GM19035 (cell line): ENCODE measurements at regions not wholly inside any gene's neighbourhood (a gene's known extent, or its start where the extent isn't known, plus 50 kb on each side); places are given as distances from the start of the nearest gene placed in this dataset.
"Not testable (repeated sequence)": the region's sequence is repeated elsewhere in the genome, so short reads cannot be mapped to it uniquely, and the experiment has no call there.

Experiments
- ATAC-seq: cut with Tn5 transposase; IDR thresholded peaks from one replicate; pipeline ENCODE4 v1.9.1; 2021; ENCODE audit not compliant: unreplicated experiment

DNA sequence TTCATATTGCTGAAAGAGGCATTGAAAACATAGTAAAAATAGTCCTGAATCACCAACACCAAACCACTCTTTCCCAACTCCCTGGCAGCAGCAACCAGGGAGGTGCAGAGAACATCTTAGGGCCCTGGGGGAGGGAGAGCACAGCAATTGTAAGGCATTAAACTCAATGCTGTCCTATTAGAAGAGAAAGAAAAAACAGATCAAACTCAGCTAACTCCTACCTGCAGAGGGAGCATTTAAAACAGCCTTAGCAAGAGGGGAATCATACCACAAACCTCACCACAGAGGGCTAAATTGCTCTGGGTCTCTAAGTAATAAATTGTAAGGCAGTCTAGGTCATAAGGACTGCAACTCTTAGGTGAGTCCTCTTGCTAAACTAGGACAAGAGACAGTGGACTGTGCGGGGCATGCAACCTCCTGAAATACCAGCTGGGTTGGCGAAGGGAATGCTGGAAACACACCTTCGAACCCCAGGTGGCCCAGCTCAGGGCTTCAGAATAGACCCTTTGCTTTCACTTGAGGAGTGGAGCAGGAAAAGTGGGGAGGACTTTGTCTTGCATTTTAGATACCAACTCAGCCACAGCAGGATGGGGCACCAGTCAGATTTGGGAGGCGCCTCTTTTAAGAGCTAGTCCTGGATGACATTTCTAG lies 697.1 kb upstream of the FAT3 start:
- ATAC-seq, result no peak

GRCh38 chr11:91513734-91514133 lies 710.9 kb upstream of the FAT3 start:
- no peak for ATAC-seq

- ATAC-seq, result no peak
Measured at GRCh38 chr11:91497847-91498246, 726.8 kb upstream of the FAT3 start.

GRCh38 chr11:91495837-91496236 lies 728.8 kb upstream of the FAT3 start:
- ATAC-seq, result no peak

GRCh38 chr11:91489989-91490388 lies 734.6 kb upstream of the FAT3 start:
- ATAC-seq, result no peak

DNA sequence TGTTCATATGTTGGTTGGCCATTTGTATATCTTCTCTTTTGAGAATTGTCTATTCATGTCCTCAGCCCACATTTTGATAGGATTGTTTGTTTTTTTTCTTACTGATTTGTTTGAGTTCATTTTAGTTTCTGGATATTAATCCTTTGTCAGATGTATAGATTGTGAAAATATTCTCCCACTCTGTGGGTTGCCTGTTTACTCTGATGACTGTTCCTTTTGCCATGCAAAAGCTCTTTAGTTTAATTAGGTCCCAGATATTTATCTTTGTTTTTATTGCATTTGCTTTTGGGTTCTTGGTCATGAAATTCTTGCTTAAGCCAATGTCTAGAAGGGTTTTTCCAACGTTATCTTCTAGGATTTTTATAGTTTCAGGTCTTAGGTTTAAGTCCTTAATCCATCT lies 740.7 kb upstream of the FAT3 start:
- not testable (repeated sequence) for ATAC-seq

DNA sequence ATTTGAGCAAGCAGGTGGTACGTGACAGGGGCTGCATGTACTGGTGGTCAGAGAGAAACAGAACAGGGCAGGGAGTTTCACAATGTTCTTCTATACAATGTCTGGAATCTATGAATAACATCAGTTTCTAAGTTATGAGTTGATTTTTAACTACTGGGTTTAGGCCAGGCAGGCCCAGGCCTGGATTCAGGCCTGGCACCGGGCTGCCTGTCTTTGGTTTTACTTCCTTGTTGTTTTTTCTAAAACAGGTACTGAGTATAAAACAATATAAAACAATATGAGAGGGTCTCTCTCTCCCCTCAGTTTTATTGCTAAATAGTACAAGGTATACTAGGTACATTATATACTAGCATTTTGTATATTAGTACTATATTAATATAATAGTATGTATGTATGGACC lies 742.7 kb upstream of the FAT3 start:
- ATAC-seq, result not testable (repeated sequence)

DNA sequence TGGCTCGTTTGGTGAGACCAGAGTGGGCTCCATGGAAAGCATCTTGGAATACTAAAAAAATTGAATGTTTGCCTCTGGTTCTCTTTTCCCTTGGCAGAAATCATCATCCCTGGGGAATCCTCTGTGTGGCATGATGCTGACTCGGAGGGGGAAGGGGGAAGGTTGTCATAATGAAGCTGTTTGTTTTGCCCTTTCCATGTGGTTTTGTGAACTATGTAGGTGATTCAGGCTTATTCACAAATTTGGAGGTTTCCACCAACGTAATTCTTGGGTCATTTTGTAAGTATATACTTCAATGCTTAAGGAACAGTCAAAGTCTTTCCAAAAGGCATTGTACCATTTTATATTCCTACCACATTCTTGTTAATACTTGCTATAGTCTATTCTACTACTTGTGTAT lies 754.0 kb upstream of the FAT3 start:
- ATAC-seq, result no peak

DNA sequence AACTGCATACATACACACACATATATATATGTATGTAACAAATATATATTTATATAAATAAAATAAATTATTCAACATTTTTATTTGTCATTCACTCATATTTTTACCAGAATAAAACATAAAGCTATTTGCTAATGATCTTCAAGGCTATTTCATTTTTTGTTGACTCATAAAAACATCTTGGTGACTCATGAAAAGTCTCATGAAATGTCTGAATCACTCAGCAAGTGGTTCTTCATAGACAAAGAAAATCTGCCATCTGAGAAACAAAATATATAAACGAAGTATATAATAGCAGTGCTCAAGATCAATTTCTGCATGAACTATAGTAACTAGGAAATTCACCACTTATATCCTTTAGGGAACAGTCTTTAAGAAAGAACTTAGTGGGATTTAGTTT lies 764.8 kb upstream of the FAT3 start:
- no peak for ATAC-seq

DNA sequence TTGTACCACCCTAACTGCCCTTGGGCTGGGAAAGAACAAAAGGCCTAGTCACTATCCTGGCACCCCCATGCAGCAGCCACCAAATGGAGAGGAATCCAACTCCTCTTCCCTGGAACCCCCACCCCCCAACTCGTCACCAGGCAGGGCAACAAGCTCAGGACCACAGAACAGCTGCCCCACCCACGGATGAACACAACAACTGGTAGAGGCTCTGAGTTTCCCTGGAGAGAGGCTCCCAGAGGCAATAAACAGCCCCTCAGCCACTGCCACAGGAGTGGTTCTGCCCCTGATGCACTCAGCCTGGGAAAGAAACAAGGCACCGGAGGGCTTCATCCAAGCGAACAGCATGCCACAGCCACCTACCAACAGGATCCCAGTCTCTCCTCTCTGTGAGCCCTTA lies 778.4 kb upstream of the FAT3 start:
- no peak for ATAC-seq

GRCh38 chr11:91435694-91436395 lies 788.8 kb upstream of the FAT3 start:
- no peak for ATAC-seq

DNA sequence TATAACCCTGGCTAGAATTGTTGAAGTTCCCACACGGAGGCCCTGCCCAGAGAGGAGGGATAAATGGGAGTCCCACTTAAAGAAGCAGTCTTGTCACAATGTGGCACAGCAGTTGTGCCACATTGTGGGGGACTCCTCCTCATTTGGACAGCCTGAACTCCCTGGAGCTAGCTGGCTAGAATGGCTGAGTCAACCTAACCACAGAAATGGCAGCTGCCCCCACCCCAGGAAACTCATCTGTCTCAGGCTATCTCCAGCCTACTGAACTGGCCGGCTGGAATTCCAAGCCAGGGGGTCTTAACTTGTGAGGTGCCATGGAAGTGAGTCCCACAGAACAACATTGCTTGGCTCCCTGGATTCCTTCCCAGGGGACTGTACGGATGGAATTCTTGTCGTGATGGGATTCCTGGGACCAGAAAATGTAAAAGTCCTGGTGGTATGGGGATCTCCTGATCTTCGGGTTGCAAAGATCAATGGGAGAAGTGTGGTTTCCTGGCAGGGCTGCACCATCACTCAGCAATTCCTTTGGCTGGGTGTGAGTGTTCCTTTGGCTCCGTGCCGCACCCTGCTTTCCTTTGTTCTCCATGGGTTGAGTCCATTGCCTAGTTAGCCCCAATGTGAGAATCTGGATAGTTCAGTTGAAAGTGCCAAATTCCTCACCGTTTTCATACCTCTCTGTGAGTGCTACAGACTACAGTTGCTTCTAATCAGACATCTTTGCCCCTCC lies 791.2 kb upstream of the FAT3 start:
- ATAC-seq, result no peak

- no peak for ATAC-seq
Measured at GRCh38 chr11:91421641-91422040, 803.0 kb upstream of the FAT3 start.

DNA sequence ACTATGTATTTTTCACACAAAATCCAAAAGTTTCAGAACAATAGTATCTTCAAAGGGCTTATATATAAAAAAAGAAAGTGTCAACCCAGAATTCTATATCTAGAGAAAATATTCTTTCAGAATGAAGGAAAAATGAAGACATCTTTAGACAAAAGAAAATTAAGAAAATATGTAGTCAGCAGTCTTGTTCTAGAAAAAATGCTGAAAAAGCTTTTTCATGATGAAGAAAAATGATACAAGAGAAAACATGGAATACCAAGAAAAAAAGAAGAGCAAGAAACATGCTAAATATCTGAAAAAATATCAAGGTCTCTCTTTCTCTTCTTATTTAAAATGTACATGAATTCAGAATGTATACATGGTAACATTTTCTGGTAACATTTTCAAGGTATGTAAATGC lies 816.8 kb upstream of the FAT3 start:
- no peak for ATAC-seq

DNA sequence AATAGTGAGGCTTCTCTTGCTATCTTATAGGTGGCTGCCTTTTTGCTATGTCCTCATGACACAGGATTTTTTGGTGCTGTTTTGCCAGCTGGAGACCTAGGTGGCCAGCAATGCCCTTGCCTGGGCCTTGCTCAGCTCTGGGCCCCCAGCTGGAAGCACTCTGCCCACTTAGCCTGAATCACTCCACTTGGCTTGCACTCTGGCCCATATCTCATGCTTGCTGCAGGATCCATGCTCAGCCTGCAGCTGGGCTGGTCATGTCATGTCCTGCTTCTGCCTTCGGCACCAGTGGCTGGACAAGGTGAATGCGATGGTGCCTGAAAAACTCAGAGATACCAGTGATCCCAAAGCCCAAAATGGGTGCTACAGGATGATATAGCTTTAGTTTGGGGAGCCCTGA lies 818.6 kb upstream of the FAT3 start:
- ATAC-seq, result no peak

GRCh38 chr11:91404344-91404743 lies 820.3 kb upstream of the FAT3 start:
- no peak for ATAC-seq

DNA sequence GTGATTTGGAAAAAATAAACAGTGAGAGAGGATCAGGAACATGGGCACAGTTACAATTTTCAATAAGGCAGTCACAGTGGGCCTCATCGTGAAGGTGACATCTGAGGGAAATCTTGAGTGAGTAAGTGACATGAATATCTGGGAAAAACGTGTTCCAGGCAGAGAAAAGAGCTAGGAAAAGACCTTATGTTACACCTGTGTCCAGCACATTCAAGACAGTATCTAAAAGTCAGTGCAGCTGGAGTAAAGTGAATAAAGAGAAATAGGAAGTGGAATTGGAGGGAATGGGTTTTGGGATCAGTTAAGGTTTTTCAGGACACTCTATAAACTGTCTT lies 827.5 kb upstream of the FAT3 start:
- ATAC-seq, result no peak

DNA sequence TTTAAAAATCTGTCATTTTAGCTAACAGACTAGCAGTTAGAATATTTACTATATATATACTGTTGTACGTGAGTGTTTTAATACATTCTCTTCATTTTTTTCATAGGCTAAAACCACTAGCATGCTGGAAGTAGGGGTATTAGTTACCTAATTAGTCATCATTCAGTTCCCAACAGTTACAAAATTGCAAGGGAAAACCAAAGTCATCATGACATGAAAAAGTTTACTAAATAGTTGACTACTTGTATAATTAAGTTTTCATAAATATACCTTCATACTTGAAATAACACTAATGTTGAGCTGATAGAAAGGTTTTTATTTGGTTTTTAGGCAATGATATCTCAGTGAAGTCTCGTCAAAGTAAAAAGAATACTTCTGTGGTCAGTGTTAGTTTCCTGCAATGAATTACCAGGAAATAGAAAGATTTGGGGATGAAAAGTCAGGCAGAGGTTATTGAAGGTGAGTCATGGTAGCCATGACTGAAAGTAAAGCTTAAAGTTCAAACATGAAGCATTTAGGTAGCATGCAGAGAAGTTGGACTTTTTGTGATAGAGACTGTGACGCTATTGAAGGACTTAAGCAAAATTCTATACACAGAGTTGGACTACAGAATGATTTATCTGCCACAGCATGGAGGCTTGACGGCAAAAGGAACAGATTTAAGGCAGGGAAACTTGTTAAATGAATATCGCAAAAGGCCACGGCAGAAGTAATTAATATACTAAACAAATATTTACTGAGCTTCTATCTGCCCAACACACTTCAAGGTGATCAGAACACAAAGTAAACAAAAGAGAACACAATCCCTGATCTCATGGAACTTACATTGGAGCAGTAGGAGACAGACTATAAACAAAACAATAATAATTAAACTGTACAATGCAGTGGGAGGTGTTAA lies 828.1 kb upstream of the FAT3 start:
- no peak for ATAC-seq

- no peak for ATAC-seq
Measured at GRCh38 chr11:91394727-91395414, 829.7 kb upstream of the FAT3 start.

GRCh38 chr11:91394073-91394726 lies 830.4 kb upstream of the FAT3 start:
- ATAC-seq, result no peak
